ENCODE measurements at regions not wholly inside any gene's neighbourhood (a gene's known extent, or its start where the extent isn't known, plus 50 kb on each side); places are given as distances from the start of the nearest gene placed in this dataset.

DNA sequence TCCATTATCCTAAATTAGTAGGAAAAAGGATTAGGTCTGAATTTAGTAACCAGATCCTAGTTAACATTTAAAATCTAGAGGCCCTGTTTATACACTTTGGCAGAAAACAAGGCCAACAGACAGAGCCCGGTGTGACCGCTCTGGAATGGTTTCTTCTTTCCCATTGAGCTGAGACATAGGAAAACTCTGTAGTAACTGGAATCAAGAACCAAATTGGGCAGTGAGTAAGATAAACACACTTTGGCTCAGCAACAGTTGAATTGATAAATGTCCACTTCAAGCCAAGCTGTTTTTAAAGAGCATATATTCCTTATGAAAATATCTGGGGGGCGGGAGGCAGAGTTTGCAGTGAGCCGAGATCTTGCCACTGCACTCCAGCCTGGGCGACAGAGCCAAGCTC, 343.7 kb upstream of the SEMA3A start:
- no peak overlapping the region for H3K4me3 ChIP-seq
- no peaks in the 10 kb centered on the region for H3K9me3 ChIP-seq
- H3K27me3 ChIP-seq = no peaks in the 10 kb centered on the region
- no peak for DNase-seq (ENCODE audit: low spot score)
- no peak overlapping the region for H3K27ac ChIP-seq
- H3K36me3 ChIP-seq = no peaks in the 10 kb centered on the region
- no peaks in the 10 kb centered on the region for H3K4me1 ChIP-seq
- TF ChIP-seq, protein P1, sequence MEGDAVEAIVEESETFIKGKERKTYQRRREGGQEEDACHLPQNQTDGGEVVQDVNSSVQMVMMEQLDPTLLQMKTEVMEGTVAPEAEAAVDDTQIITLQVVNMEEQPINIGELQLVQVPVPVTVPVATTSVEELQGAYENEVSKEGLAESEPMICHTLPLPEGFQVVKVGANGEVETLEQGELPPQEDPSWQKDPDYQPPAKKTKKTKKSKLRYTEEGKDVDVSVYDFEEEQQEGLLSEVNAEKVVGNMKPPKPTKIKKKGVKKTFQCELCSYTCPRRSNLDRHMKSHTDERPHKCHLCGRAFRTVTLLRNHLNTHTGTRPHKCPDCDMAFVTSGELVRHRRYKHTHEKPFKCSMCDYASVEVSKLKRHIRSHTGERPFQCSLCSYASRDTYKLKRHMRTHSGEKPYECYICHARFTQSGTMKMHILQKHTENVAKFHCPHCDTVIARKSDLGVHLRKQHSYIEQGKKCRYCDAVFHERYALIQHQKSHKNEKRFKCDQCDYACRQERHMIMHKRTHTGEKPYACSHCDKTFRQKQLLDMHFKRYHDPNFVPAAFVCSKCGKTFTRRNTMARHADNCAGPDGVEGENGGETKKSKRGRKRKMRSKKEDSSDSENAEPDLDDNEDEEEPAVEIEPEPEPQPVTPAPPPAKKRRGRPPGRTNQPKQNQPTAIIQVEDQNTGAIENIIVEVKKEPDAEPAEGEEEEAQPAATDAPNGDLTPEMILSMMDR (IDR thresholded peaks at IDR 0.05) = no peak

DNA sequence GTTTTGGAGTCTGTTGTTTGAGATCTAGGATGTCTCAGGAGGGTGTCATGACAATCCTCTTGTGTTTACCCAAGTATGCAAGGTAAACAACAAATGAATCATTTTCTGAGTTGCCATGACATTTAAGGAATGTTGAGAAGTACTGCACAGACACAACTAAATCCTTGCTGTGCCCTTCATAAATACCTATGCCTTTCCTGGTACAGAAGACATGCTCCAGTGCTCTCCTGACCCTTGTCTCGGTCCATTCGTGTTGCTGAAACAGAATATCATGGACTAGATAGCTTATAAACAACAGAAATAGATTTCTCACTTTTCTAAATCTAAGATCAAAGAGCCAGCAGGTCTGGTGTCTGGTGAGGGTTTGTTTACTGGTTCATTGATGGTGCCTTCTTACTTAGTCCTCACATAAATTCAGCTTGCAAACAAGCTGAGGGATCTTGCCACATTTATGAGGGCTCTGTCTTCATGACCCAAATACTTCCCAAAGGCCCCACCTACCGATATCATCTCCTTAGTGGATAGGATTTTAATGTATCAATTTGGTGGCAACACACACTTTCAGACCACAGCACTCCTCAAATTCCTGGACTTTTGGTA, 341.8 kb upstream of the SEMA3A start:
- Histone ChIP-seq H3K9me3 (no peaks in the 10 kb centered on the region), H3K27me3 (no peaks in the 10 kb centered on the region), H3K36me3 (no peaks in the 10 kb centered on the region), H3K4me1 (no peaks in the 10 kb centered on the region), H3K4me3 (no peak overlapping the region), H3K27ac (no peak overlapping the region)
- DNase-seq (ENCODE audit: low spot score) = no peak
- TF ChIP-seq, protein P1 (IDR thresholded peaks at IDR 0.05) = no peak

DNA sequence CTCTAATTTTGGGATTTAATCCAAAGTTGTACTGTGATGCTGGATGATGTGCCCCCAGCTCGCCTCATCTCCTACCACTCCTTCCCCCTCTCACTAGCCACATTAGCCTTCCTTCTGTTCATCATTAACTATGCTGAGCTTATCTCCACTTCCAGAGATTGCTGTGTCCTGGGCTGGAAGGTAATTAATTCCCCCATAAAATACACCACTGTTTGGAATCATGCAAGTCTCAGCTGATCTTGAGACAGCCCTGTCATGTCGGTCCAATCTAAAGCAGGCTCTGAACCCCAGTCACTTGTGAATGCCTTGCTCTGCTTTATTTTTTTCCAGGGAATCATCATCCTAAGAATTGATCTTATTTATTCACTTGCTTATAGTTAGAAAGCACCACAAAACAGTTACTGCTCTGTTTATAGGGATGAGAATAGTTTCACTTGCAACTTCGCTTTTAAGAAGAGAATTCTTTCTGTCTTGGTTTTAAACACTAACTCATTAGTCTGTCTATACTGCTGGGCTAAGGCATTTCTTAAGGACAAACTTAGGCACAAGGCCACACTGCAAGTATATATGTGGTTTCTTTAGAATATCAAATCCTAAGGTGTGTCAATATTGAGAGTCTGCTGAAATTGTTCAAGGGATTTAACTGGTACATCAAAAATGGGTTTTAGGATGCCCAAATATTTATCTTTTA, 341.1 kb upstream of the SEMA3A start:
- no peak overlapping the region for H3K4me3 ChIP-seq
- H3K36me3 ChIP-seq = no peaks in the 10 kb centered on the region
- no peak overlapping the region for H3K27ac ChIP-seq
- no peaks in the 10 kb centered on the region for H3K9me3 ChIP-seq
- DNase-seq (ENCODE audit: low spot score) = no peak
- TF ChIP-seq, protein P1 (IDR thresholded peaks at IDR 0.05) = no peak
- no peaks in the 10 kb centered on the region for H3K27me3 ChIP-seq
- no peaks in the 10 kb centered on the region for H3K4me1 ChIP-seq

DNA sequence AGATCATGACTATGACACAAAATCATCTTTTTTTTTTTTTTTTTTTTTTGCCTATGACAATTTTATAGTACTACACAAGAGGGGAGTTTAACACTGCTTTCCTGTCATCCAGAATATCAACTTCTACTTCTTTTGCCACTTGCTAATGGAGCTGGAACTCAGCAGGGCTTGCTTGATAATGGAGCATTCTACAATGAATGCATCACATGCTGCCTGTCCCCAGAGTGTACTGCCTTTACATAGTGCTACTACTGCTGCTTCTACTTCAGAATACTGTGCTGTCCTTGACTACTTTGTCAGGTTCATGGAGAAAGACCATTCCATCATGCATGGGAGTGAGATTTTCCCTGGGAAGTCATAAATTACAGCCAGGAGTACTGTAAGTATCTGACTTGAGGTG, 338.6 kb upstream of the SEMA3A start:
- DNase-seq (ENCODE audit: low spot score) = no peak
- Histone ChIP-seq H3K36me3 (no peaks in the 10 kb centered on the region), H3K27ac (no peak overlapping the region), H3K9me3 (no peaks in the 10 kb centered on the region), H3K4me3 (no peak overlapping the region), H3K4me1 (no peaks in the 10 kb centered on the region), H3K27me3 (no peaks in the 10 kb centered on the region)
- TF ChIP-seq, protein P1 (IDR thresholded peaks at IDR 0.05) = no peak

DNA sequence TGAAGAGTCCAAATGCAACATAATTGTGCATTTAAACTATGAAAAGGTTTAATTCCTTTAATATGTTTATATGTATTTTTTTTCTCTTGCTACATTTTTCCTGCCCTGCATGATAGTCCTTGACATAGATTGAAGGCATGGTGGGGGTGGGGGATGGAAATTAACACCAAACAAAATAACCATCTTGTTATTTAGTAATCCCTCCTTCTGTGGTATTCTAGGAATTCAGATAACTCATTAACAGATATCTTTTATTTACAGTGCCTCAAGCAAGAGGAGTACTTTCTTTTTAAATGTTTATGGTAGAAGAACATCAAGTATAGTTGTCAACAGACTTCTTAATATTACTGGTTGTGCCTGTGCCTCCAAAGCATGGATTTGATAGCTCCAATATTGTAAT, 337.6 kb upstream of the SEMA3A start:
- Histone ChIP-seq H3K27me3 (no peaks in the 10 kb centered on the region), H3K4me1 (no peaks in the 10 kb centered on the region), H3K27ac (no peak overlapping the region), H3K36me3 (no peaks in the 10 kb centered on the region), H3K9me3 (no peaks in the 10 kb centered on the region), H3K4me3 (no peak overlapping the region)
- TF ChIP-seq, protein P1 (IDR thresholded peaks at IDR 0.05) = no peak
- no peak for DNase-seq (ENCODE audit: low spot score)

All from right atrium auricular region (tissue), 2 donors.